GM12874 (cell line): ENCODE measurements at regions not wholly inside any gene's neighbourhood (a gene's known extent, or its start where the extent isn't known, plus 50 kb on each side); places are given as distances from the start of the nearest gene placed in this dataset.

Source experiments
- CTCF ChIP-seq: IDR thresholded peaks from 2 replicates; pipeline ENCODE4 v1.5.1; 2011; ENCODE audit warnings: low read depth, mild to moderate bottlenecking, control low read depth, low read length, moderate library complexity; ENCODE audit not compliant: insufficient read depth

DNA sequence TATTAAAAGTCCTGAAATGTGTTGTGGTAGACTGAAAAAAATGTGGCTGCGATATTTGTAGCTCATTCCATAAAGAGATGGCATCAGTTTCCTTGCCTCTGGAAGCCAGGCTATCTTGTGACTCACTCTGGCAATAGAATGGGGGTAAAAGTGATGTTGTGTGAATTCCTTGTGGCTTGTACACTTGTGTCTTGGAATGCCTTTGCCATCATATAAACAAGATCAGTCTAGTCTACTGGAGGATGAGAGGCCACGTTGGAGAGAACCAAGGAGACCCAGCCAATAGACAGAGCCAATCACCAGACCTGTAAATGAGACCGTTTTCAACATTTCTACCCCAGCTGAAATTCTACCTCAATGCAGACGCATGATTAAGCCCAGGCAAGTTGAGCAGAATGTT, 254.1 kb downstream of the TRIB2 start:
- no peak for TF ChIP-seq CTCF

DNA sequence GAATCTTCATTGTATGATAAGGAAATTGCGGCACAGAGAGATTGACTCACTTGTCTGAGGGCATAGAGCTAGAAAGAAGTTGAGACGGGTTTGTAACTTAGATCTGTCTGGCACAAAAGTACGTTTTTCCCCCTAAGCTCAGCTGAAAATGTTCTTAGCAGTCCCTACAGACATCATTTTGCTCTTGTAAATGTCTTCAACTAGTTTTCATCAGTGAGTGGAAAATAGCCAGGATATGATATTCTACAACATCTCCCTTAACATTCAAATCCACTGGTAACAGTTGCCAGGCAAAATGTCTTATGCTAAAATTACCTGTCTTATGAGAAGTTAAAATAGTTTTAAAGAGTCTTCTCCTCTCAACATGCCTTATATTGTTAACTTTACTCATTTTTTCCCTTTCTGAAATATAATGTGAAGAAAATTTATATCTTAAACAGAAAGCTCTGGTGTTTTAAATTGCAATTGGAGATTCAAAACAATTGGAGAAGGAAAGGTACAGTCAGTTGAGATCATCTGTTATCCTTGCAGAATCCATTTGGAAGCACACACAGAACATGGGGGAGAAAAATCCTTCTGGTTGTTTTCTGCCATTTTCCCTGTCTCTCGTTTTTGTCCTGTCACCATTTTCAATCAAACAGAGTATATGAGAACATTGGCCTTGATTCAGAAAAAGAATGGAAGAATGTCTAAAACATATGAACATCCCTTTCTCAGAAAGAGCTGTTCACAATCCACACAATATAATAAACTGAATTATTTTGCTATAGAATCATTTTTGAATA, 255.0 kb downstream of the TRIB2 start:
- TF ChIP-seq CTCF: no peak

DNA sequence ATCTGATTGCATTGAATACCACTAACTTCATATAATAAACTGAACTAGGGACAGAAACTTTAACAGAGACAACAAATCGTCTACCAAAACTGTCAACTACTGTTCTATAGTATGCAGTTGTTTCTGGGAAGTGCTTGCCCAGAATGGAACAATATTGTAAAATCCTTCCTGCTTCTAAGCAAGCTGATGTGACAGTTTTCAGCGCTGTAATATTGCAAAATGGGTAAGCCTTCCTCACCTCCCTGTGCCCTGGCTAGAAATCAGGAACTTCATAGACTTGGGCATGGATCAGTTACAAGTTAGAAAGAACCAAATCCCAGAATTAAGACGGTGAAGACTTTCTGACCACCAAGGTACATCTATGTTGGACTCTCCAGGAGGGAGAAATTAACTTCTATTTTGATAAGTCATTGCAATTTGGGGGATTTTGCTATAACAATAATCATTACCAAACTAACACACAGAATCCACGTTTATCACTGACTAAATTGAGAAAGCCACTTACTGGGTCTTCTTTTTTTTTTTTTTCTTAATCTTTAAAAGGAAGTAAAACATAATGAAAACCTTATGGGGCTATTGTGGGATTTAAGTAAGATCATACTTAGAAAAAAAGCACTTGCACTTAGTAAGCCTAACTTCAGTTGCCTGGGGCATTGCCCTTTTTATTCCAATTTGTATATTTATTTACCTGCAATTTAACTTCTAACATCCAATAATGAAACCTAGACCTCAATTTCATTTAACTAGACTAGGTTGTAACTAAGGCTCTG, 261.5 kb downstream of the TRIB2 start:
- no peak for TF ChIP-seq CTCF

DNA sequence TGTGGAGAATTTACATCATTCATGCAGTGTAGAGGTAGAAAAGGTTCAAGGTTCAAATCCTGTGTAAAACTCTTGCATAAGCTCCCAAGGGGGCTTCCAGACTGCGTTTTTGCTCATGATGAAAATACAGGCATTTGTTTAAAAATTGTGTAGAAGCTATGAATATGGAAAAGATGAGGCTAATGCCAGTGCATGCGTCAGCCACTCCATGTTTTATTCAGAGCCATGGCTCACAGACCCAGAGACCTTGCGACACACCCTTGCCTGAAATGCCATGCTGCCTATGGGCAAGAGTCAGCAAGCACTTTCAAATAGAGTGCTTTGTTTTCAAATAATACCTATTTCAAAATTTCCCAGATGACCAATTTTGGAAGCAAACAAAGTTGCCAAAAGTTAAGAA, 262.3 kb downstream of the TRIB2 start:
- TF ChIP-seq CTCF: no peak

- no peak for TF ChIP-seq CTCF
Observed at GRCh38 chr2:12980817-12981216, 264.1 kb downstream of the TRIB2 start.

DNA sequence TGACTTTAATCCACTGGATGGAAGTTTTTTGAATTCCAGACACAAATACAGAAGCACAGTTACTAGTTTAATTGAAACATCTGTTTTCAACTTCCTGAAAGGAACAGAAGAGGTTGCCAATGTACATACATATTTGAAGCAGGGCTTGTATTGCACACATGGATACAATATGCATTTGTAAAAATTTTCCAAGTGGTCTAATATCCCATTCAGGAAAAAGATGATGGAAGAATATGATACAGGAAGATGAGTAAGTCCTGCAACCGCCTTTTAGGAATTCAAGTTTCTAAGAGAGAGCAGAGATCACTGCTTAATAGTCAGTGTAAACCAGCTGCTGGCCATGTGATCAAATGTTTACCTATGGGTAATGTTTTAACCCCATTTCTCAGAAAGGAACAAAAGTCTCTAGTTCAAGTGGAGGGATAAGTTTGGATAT, 265.4 kb downstream of the TRIB2 start:
- no peak for TF ChIP-seq CTCF

- TF ChIP-seq CTCF: no peak
Observed at GRCh38 chr2:12987246-12987645, 270.5 kb downstream of the TRIB2 start.
